ENCODE measurements at regions not wholly inside any gene's neighbourhood (a gene's known extent, or its start where the extent isn't known, plus 50 kb on each side); places are given as distances from the start of the nearest gene placed in this dataset.

- no peak for TF ChIP-seq EZH2phosphoT487 (IDR thresholded peaks at IDR 0.05; ENCODE audit: low read depth, severe bottlenecking, unreplicated experiment)
- no peak for TF ChIP-seq CTCF (IDR thresholded peaks at IDR 0.05; ENCODE audit: poor library complexity)
- no peak for TF ChIP-seq EZH2 (IDR thresholded peaks at IDR 0.05; ENCODE audit: borderline replicate concordance)
These were observed 1217.5 kb downstream of the DIAPH3 start for GRCh38 chr13:58946274-58946673.

Data from hepatocyte (in vitro differentiated cells).